GM23338 (cell line): ENCODE measurements at regions not wholly inside any gene's neighbourhood (a gene's known extent, or its start where the extent isn't known, plus 50 kb on each side); places are given as distances from the start of the nearest gene placed in this dataset.

ENCODE experiments used
- ATAC-seq: fragments of 200-7000 bp; cut with Tn5 transposase; 3 replicates; pipeline ENCODE4 v1.9.1; 2020
- DNase-seq: peaks from one replicate; pipeline ENCODE4 v3.0.0-alpha.2; 2015; ENCODE audit warnings: low spot score
- H2AFZ ChIP-seq: fragments of 200-600 bp; sonication (generic); 2 replicates; pipeline ENCODE4 v1.8.0; 2016; ENCODE audit warnings: antibody characterized with exemption, mild to moderate bottlenecking, moderate library complexity
- H3F3A ChIP-seq: fragments of 200-600 bp; sonication (generic); replicated peaks from 2 replicates; pipeline ENCODE4 v1.8.0; 2017; ENCODE audit warnings: antibody characterized with exemption, mixed run types, low read depth
- H3K27ac ChIP-seq: fragments of 200-600 bp; sonication (generic); 2 replicates; pipeline ENCODE4 v1.6.1; 2016; ENCODE audit warnings: low read depth
- H3K27me3 ChIP-seq: fragments of 200-600 bp; sonication (generic); 2 replicates; pipeline ENCODE4 v1.8.0; 2016; ENCODE audit warnings: mild to moderate bottlenecking, mixed run types, moderate library complexity; ENCODE audit not compliant: insufficient read depth
- H3K36me3 ChIP-seq: fragments of 200-600 bp; sonication (generic); 2 replicates; pipeline ENCODE4 v1.8.0; 2016; ENCODE audit warnings: mild to moderate bottlenecking; ENCODE audit not compliant: insufficient read depth
- H3K4me1 ChIP-seq: fragments of 200-600 bp; sonication (generic); 2 replicates; pipeline ENCODE4 v1.8.0; 2016; ENCODE audit warnings: mild to moderate bottlenecking, moderate library complexity; ENCODE audit not compliant: insufficient read depth
- H3K4me2 ChIP-seq: fragments of 200-600 bp; sonication (generic); 2 replicates; pipeline ENCODE4 v1.7.1; 2017; ENCODE audit warnings: mixed run types
- H3K4me3 ChIP-seq: fragments of 200-600 bp; sonication (generic); 2 replicates; pipeline ENCODE4 v1.6.1; 2016; ENCODE audit warnings: mixed run types
- H3K79me2 ChIP-seq: fragments of 200-600 bp; sonication (generic); replicated peaks from 2 replicates; pipeline ENCODE4 v1.8.0; 2017; ENCODE audit warnings: mild to moderate bottlenecking; ENCODE audit not compliant: insufficient read depth
- H3K9me2 ChIP-seq: fragments of 200-600 bp; sonication (generic); 2 replicates; pipeline ENCODE4 v1.8.0; 2017; ENCODE audit not compliant: insufficient read depth
- H4K20me1 ChIP-seq: fragments of 200-600 bp; sonication (generic); replicated peaks from 2 replicates; pipeline ENCODE4 v1.8.0; 2017; ENCODE audit warnings: mild to moderate bottlenecking; ENCODE audit not compliant: insufficient read depth
- H3K27ac Mint-ChIP-seq: 2 replicates; pipeline ENCODE4 v1.8.0; 2020; ENCODE audit warnings: inconsistent platforms, mild to moderate bottlenecking, moderate library complexity, mixed read lengths
- H3K27me3 Mint-ChIP-seq: 3 replicates; pipeline ENCODE4 v1.8.0; 2022; ENCODE audit warnings: low read depth, mild to moderate bottlenecking, moderate library complexity, mixed read lengths, inconsistent platforms; ENCODE audit not compliant: insufficient read depth, poor library complexity
- H3K36me3 Mint-ChIP-seq: 3 replicates; pipeline ENCODE4 v1.8.0; 2021; ENCODE audit warnings: low read depth, mild to moderate bottlenecking, inconsistent platforms, moderate library complexity, mixed read lengths
- H3K4me1 Mint-ChIP-seq: 3 replicates; pipeline ENCODE4 v1.8.0; 2020; ENCODE audit warnings: mild to moderate bottlenecking, inconsistent platforms, mixed read lengths
- H3K4me3 Mint-ChIP-seq: 3 replicates; pipeline ENCODE4 v1.8.0; 2021; ENCODE audit warnings: moderate library complexity, mild to moderate bottlenecking, inconsistent platforms, mixed read lengths
- H3K9me3 Mint-ChIP-seq: 3 replicates; pipeline ENCODE4 v1.8.0; 2020; ENCODE audit warnings: moderate library complexity, mild to moderate bottlenecking, inconsistent platforms, mixed read lengths
- CTCF ChIP-seq, 2 experiments: fragments of 200-600 bp in 1 of 2; sonication (generic) in 1 of 2; conservative IDR thresholded peaks; 2 replicates each; pipeline versions ENCODE4 v1.5.1 to v1.6.1; 2016 to 2017; ENCODE audit warnings: antibody characterized with exemption in 2 of 2, low read depth in 2 of 2, mild to moderate bottlenecking in 2 of 2, moderate library complexity in 1 of 2
- ETS1 ChIP-seq: IDR thresholded peaks from 2 replicates; pipeline ENCODE4 v1.6.1; 2016; ENCODE audit warnings: antibody characterized with exemption
- EZH2 ChIP-seq: fragments of 200-600 bp; sonication (generic); IDR thresholded peaks from one replicate; pipeline ENCODE4 v1.8.0; 2017; ENCODE audit warnings: antibody characterized with exemption, mild to moderate bottlenecking, low read depth; ENCODE audit not compliant: unreplicated experiment
- JUNB ChIP-seq: IDR thresholded peaks from one replicate; pipeline ENCODE4 v1.6.1; 2016; ENCODE audit warnings: antibody characterized with exemption; ENCODE audit not compliant: unreplicated experiment
- POLR2AphosphoS5 ChIP-seq: IDR thresholded peaks from 2 replicates; pipeline ENCODE4 v1.6.1; 2016; ENCODE audit warnings: antibody characterized with exemption, low read depth
- STAT1 ChIP-seq: IDR thresholded peaks from one replicate; pipeline ENCODE4 v1.6.1; 2016; ENCODE audit warnings: antibody characterized with exemption; ENCODE audit not compliant: unreplicated experiment
- ZNF114 ChIP-seq: fragments of 250-450 bp; sonication (Bioruptor Pico); IDR thresholded peaks from 2 replicates; pipeline ENCODE4 v1.5.0; 2020; ENCODE audit warnings: mild to moderate bottlenecking, moderate library complexity
- ZNF331 ChIP-seq: fragments of 250-450 bp; sonication (Bioruptor Pico); IDR thresholded peaks from 2 replicates; pipeline ENCODE4 v1.5.0; 2020; ENCODE audit warnings: low read depth, mild to moderate bottlenecking, moderate library complexity
- ZNF462 ChIP-seq: fragments of 250-450 bp; sonication (Bioruptor Pico); IDR thresholded peaks from 2 replicates; pipeline ENCODE4 v1.5.0; 2020; ENCODE audit warnings: mild to moderate bottlenecking, moderate library complexity

- Histone ChIP-seq H3K27ac (no peak overlapping the region), H3K4me1 (no peaks in the 10 kb centered on the region), H4K20me1 (no peaks in the 10 kb centered on the region), H2AFZ (no peak overlapping the region), H3K4me2 (no peak overlapping the region), H3K79me2 (no peaks in the 10 kb centered on the region), H3K27me3 (no peaks in the 10 kb centered on the region), H3K9me2 (0 out of 2 replicates have a peak, but pooled peaks cover 3% of the 10 kb centered on the region), H3K36me3 (no peaks in the 10 kb centered on the region), H3K4me3 (no peak overlapping the region), H3F3A (no peaks in the 10 kb centered on the region)
- Mint-ChIP-seq H3K4me3 (no peak overlapping the region), H3K9me3 (no peaks in the 10 kb centered on the region), H3K36me3 (no peaks in the 10 kb centered on the region), H3K27ac (no peak overlapping the region), H3K27me3 (peaks cover 2% of the 10 kb centered on the region), H3K4me1 (no peaks in the 10 kb centered on the region)
- DNase-seq (no peak), ATAC-seq (no peak)
- no peak for TF ChIP-seq ETS1
- no peak for TF ChIP-seq ZNF114 (CRISPR knock-in tag)
- no peak for TF ChIP-seq JUNB
- TF ChIP-seq CTCF (conservative IDR thresholded peaks at IDR 0.05; ENCODE audit: low read depth in 2 of 2) = no peak
- TF ChIP-seq STAT1 = no peak
These were observed 340.2 kb downstream of the LRIG3 start for GRCh38 chr12:58580095-58580494.

GRCh38 chr12:58583529-58583928 is 336.8 kb downstream of the LRIG3 start:
- Mint-ChIP-seq H3K4me3 (no peak overlapping the region), H3K27ac (no peak overlapping the region), H3K9me3 (no peaks in the 10 kb centered on the region), H3K36me3 (no peaks in the 10 kb centered on the region), H3K4me1 (no peaks in the 10 kb centered on the region), H3K27me3 (peaks cover 2% of the 10 kb centered on the region)
- Histone ChIP-seq H2AFZ (peak overlapping the region; percentile 28; the same call in 1 of the 2 replicates), H3K9me2 (0 out of 2 replicates have a peak, but pooled peaks cover 6% of the 10 kb centered on the region), H3K36me3 (no peaks in the 10 kb centered on the region), H3F3A (no peaks in the 10 kb centered on the region), H3K4me2 (no peak overlapping the region), H3K79me2 (no peaks in the 10 kb centered on the region), H3K27ac (no peak overlapping the region), H3K4me1 (no peaks in the 10 kb centered on the region), H3K4me3 (no peak overlapping the region), H4K20me1 (no peaks in the 10 kb centered on the region), H3K27me3 (no peaks in the 10 kb centered on the region)
- DNase-seq (no peak), ATAC-seq (no peak)
- TF ChIP-seq STAT1 = no peak
- TF ChIP-seq EZH2 = no peak
- TF ChIP-seq ETS1 = no peak
- TF ChIP-seq POLR2AphosphoS5 = no peak
- no peak for TF ChIP-seq ZNF331 (CRISPR knock-in tag)
- TF ChIP-seq CTCF (conservative IDR thresholded peaks at IDR 0.05; ENCODE audit: low read depth in 2 of 2) = no peak
- TF ChIP-seq ZNF462 = no peak
- TF ChIP-seq JUNB = no peak
